GM18502 (cell line): ENCODE measurements at regions not wholly inside any gene's neighbourhood (a gene's known extent, or its start where the extent isn't known, plus 50 kb on each side); places are given as distances from the start of the nearest gene placed in this dataset.

Experiments
- ATAC-seq: cut with Tn5 transposase; IDR thresholded peaks from one replicate; pipeline ENCODE4 v1.9.1; 2021; ENCODE audit warnings: mild to moderate bottlenecking; ENCODE audit not compliant: unreplicated experiment, poor library complexity

- ATAC-seq = peak; percentile 65
Measured at GRCh38 chr13:32905063-32905863, 111.0 kb upstream of the KL start.

GRCh38 chr13:32905864-32906180 is 110.4 kb upstream of the KL start:
- ATAC-seq = no peak

- ATAC-seq = no peak
Measured at GRCh38 chr13:32907211-32907610, 109.0 kb upstream of the KL start.

- ATAC-seq = no peak
Measured at GRCh38 chr13:32910530-32910929, 105.7 kb upstream of the KL start.

GRCh38 chr13:32911506-32911905 is 104.7 kb upstream of the KL start:
- ATAC-seq = peak; percentile 76

- ATAC-seq = no peak
Measured at GRCh38 chr13:32914686-32915085, 101.5 kb upstream of the KL start.

- no peak for ATAC-seq
Measured at GRCh38 chr13:32917504-32917903, 98.7 kb upstream of the KL start.

GRCh38 chr13:32923725-32924124 is 92.5 kb upstream of the KL start:
- no peak for ATAC-seq

- no peak for ATAC-seq
Measured at GRCh38 chr13:32924886-32925285, 91.3 kb upstream of the KL start.

GRCh38 chr13:32925506-32925905 is 90.7 kb upstream of the KL start:
- no peak for ATAC-seq

GRCh38 chr13:32932376-32932775 is 83.8 kb upstream of the KL start:
- ATAC-seq = no peak

GRCh38 chr13:32936716-32937115 is 79.5 kb upstream of the KL start:
- no peak for ATAC-seq

- no peak for ATAC-seq
Measured at GRCh38 chr13:32938314-32938713, 77.9 kb upstream of the KL start.

- ATAC-seq = no peak
Measured at GRCh38 chr13:32938907-32939306, 77.3 kb upstream of the KL start.

- no peak for ATAC-seq
Measured at GRCh38 chr13:32940601-32941000, 75.6 kb upstream of the KL start.

- no peak for ATAC-seq
Measured at GRCh38 chr13:32941368-32941767, 74.9 kb upstream of the KL start.

GRCh38 chr13:32946558-32946957 is 69.7 kb upstream of the KL start:
- ATAC-seq = no peak

- ATAC-seq = no peak
Measured at GRCh38 chr13:32947411-32948276, 68.6 kb upstream of the KL start.

GRCh38 chr13:32949820-32950219 is 66.4 kb upstream of the KL start:
- no peak for ATAC-seq

- ATAC-seq = no peak
Measured at GRCh38 chr13:32951580-32951979, 64.6 kb upstream of the KL start.

- no peak for ATAC-seq
Measured at GRCh38 chr13:32955881-32956594, 60.2 kb upstream of the KL start.
